ENCODE measurements at regions not wholly inside any gene's neighbourhood (a gene's known extent, or its start where the extent isn't known, plus 50 kb on each side); places are given as distances from the start of the nearest gene placed in this dataset.

DNA sequence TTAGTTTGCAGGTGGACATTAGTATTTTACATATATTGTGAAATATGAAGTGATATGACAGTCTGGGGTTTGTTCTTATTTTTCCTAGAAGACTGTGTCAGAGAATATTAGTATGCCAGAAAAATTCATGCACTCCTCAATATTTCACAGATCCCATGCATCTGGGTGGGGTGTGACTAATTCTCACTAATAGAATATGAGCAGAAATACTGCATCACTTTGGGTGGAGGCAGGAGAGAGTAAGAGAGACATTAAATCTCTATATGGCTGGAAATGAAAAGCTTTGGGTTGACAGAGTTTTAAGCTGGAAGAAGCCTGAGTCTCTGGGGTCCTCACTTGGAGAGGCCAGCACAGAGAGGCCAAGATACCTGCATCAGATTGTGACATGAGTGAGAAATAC, 101.3 kb upstream of the DPH6 start:
- TF ChIP-seq, protein P1, sequence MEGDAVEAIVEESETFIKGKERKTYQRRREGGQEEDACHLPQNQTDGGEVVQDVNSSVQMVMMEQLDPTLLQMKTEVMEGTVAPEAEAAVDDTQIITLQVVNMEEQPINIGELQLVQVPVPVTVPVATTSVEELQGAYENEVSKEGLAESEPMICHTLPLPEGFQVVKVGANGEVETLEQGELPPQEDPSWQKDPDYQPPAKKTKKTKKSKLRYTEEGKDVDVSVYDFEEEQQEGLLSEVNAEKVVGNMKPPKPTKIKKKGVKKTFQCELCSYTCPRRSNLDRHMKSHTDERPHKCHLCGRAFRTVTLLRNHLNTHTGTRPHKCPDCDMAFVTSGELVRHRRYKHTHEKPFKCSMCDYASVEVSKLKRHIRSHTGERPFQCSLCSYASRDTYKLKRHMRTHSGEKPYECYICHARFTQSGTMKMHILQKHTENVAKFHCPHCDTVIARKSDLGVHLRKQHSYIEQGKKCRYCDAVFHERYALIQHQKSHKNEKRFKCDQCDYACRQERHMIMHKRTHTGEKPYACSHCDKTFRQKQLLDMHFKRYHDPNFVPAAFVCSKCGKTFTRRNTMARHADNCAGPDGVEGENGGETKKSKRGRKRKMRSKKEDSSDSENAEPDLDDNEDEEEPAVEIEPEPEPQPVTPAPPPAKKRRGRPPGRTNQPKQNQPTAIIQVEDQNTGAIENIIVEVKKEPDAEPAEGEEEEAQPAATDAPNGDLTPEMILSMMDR (IDR thresholded peaks at IDR 0.05): no peak
- TF ChIP-seq POLR2A (IDR thresholded peaks at IDR 0.05): no peak

Data from lower leg skin (tissue), 3 donors.